ENCODE measurements at regions not wholly inside any gene's neighbourhood (a gene's known extent, or its start where the extent isn't known, plus 50 kb on each side); places are given as distances from the start of the nearest gene placed in this dataset.

- TF ChIP-seq CTCF (IDR thresholded peaks at IDR 0.05), result no peak
- TF ChIP-seq POLR2A (IDR thresholded peaks at IDR 0.05), result no peak
Observed at GRCh38 chr10:128820663-128821062, 646.4 kb upstream of the MGMT start.
